HG02763 (cell line): ENCODE measurements at regions not wholly inside any gene's neighbourhood (a gene's known extent, or its start where the extent isn't known, plus 50 kb on each side); places are given as distances from the start of the nearest gene placed in this dataset.
"Not testable (repeated sequence)": the region's sequence is repeated elsewhere in the genome, so short reads cannot be mapped to it uniquely, and the experiment has no call there.

Experiments used
- ATAC-seq: cut with Tn5 transposase; IDR thresholded peaks from one replicate; pipeline ENCODE4 v1.9.1; 2021; ENCODE audit warnings: mild to moderate bottlenecking, moderate library complexity; ENCODE audit not compliant: unreplicated experiment

DNA sequence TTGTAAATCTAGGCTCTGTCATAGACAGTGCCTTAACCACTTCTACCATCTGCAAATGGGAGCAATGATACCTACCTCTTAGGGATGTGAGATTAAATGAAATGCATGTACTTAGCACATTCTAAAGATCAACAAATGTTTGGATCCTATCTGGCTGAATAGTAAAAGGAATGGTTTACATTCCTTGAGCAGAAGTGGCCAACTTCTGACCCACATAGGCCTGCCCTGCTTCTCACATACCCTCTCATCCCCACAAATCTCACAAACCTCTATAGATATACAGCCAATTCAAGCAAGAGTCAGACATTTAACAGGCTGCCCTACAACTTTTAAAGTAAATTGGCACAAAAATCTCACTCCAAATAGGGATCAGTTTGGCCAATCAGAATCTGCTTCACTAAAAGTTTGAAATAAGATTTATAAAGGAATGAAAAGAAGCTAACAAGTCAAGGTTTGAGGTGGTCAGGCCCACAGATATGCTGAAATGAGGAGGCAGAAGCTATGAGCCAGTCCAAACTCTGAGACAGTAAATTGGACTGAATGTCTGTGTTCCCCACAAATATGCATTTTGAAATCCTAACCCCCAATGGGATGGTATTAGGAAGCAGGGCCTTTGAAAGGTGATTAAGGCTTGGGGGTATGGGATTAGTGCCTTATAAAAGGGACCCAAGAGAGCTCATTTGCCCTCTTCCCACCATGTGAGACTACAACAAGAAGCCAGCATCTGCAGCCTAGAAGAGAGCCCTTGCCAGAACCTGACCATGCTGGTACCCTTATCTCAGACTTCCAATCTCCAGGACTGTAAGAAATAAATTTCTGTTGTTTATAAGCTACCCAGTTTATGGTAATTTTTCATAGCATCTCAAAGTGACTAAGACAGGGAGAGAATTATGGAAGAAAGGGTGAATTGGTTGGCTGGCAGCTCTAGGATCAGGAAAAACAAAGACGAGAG lies 227.8 kb upstream of the RBMS1 start:
- no peak for ATAC-seq

DNA sequence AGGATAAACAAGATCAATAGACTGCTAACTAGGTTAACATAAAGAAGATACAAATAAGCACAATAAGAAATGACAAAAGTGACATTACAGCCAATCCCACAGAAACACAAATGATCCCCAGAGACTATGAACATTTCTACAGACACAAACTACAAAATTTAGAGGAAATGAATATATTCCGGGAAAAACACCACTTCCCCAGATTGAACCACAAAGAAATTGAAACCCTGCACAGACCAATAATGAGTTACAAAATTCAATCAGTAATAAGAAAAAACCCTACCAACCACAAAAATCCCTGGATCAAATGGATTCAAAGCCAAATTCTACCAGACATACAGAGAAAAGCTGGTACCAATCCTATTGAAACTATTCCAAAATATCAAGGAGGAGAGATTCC lies 232.4 kb upstream of the RBMS1 start:
- no peak for ATAC-seq

DNA sequence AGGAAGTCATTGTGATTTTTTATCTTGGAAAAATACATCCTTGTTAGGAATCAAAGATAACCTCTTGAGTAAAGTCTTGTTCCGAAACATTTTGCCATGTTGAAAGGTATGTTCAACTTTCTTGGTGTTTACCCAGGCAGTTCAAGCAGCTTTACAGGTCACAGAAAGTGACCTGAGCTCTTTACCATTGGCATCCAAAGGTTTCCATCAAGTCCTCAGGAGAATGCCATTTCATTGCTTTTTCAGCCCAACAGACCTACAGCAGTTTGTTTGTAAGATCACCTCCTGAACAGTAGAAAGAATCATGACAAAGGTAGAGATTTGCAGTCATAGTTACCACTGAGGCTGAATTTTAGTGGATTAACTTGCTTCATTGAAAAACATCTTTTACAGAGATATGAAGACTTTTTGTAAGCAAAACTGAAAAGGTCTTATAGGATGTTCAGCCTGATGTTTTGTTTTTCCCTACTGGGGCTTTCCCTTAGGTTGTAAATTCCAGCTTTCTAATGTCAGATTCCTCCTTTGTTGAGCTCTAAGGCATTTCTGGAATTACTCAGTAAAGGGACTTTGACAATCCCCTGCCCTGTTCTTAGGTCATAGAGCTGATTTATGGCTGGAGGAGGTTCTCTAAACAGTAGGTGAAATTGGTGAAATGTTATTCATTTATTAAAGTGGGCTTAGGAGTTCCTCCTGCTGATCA lies 236.8 kb upstream of the RBMS1 start:
- ATAC-seq, result no peak

DNA sequence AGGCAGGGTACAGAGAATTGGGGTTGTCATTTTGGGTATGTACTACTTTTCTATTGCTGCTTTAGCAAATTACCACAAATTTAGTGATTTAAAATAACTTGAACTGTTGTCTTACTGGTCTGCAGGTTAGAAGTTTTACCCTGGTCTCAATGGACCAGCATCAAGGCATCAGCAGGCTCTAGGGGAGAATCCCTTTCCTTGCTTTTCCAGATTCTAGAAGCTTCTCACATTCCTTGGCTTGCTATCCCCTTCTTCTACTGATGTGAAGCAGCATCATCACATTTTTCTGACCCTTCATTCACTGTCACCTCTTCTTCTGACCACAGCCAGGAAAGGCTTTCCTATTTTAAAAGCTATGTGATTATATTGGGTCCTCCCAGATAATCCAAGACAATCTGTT lies 237.8 kb upstream of the RBMS1 start:
- no peak for ATAC-seq

DNA sequence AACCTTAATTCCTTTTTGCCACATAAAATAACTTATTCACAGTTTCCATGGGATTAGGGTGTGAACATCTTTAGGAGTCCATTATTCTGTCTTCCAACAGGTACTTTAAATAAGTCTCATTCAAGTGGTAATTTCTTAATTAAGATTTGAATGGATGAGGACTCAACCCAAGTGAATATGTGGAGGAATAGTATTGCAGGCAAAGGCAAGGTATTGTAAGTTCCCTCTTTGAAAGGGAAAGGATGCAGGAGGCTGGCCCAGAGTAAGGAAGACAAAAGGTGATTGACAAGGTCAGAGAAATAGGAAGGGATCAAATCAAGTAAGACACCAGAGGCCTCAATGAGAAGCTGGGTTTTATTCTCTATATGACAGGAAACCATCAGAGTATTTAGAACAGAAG lies 238.2 kb upstream of the RBMS1 start:
- no peak for ATAC-seq

DNA sequence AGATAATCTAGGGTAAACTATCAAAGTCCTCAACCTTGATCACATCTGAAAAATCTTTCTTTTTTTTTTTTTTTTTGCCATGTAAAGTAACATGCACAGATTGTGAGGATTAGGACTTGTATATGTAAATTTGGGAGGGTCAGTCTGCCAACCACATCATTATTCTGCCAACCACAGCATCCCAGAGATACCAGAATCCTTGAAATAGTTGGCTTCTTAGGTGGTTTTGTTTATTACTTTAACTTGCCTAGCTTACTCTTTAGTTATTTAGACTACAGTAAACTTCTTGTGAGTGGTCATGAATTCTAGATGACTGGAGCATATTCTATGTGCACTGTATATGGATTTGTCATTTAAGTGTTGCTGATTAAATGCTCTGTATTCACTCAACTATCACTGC lies 242.1 kb upstream of the RBMS1 start:
- ATAC-seq, result no peak

DNA sequence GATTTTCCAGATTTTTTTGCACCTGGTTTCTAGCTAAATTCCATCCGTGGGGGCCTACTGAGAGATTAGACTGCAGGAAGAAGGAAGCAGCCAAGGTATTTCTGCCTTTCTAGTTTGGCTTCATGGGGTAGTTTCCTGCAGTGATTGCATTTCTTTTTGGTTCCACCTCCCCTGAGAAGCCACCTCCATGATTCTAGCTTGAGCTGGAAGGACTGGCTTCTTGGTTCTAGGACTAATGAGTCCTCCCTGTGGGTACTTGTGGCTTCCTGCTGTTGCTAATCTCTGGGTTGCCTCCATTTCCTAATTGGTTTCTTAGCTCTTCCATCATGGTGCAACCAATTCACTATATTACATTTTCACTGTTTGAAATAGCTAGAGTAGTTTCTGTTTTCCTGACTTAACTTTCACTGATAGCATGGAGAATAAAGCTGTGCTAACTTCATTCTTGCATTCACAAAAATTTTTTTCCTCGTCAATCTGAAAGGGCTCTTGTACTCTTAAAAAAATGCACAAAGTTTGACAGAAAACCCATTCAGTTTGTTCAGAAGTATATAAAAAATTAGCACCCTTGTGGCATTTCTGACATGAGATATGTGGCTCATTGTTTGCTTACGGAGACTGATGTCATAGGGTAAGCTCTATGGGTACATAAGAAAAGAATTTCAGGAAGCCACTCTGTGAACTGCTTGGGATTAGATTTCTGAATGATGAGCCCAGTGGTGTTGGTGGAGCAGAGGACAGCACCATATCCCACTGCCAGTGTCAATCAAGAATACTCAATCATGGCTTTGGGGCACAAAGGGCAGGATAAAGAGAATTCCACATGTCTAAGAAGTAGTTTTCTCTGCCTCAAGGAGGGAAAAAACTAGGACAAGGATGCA lies 242.8 kb upstream of the RBMS1 start:
- no peak for ATAC-seq

DNA sequence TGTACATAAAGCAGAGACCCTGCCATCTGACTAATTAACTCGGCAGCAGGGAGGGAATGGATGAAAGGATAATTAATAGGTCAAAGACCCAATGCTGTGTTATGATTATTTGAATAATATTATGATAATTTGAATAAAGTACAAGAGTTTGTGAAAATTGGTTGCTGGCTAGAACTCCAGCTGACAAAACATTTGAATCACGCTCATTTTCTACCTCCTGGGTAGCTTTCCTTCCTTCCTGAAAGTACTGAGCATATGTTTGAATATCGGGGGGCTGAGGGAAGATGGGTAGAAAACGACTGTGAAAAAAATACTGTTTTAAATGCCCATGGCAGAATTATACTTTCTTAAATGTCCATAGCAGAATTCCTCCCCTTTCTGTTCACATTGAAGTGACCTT lies 243.6 kb upstream of the RBMS1 start:
- no peak for ATAC-seq

DNA sequence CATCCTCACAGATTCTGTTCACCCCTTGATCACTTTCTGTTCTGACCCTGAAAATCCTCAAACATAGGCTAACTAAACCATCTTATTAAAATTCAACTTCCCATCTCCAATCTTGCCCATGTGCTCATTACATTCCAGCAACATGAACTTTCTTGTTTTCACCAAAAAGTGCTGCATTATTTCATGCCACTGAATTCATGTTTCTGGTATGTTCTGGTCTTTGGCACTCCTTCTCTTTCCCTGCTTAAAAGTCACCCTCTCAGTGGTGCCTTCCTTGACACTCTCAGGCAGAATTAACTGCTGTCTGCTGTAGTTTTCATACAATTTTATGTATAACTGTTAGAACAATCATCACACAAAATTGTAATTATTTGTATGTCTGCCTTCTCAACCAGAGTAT lies 247.7 kb upstream of the RBMS1 start:
- ATAC-seq, result no peak

DNA sequence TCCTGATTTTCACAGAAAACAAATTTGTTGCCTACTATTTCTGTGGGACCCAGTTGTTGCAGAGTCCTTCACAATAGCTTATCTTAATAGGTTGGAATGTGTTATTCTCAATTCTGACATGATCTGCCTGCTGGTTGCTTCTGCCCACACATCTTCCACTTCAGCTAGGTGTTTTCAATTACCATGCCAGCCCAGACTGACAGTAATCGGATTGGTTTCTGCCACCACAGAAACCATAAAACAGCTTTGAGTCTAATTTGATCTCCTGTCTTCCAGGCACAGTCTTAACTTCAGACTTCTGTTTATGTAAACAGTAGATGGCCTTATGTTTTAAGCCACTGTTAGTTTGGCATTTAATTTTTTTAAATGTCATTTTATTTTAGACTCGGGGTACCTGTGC lies 248.2 kb upstream of the RBMS1 start:
- no peak for ATAC-seq

DNA sequence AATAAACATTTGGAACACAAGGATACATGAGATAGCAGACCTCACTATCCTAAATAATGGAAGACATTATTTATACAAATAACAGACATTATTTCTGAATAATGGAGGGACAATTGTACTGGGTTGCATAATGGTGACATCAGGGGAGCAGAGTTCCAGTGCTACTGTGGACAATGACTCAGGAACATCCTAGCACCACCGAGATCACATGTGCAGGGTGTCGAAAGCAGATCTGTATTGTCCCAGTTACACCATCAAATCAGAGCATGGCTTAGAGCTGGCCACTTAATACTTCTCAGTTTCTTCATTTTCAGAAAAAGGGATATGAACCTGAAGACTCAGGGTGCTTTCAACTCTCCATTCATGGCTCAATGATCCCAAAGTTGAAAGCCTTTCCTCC lies 249.1 kb upstream of the RBMS1 start:
- ATAC-seq, result no peak

DNA sequence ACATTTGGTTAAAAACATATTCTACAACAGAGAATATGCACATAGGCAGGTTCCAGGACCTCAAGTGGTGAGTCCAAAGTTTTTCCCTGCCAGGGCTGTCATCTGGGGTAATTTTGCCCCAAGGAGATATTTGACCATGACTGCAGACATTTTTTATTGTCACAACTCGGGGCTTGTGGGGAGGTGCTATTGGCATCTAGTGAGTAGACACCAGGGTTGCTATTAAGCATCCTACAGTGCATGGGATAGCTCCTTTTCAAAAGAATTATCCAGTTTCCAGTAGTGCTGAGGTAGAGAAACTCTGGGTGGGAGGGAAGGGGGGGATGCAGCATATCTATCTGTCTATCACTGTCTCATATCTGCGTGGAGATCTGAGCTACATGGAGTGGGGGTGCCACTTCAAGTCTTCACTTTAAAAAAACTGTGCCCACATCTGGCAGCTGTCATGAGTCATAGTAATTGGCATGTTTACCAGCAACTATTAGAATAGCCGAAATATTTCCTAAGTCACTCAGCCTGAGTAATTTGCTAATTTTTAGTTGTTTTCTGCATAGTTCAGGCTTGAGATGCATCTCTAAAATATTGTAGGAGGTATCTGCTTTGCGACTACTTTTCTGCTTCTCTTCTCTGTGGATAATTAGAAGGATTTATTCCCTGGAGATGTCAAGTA lies 254.0 kb upstream of the RBMS1 start:
- ATAC-seq, result no peak

DNA sequence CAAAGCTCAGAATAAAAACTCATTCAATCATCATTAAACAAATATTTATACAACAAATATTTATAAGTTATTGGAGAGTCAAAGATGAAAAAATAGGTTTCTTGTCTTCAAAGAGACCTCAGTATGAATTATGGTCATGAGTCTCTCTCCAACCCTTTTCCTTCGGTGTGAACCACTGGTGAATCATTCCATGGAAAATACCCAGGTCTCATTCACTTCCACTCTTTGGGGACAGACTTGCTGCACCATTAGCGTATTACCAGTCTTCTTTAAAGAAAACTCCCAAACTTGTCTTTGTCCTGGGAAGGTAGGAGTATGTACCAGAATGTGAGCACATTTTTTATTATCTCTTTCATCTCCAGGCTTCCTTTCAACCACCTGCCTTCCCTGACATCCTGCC lies 257.4 kb upstream of the RBMS1 start:
- ATAC-seq, result no peak

DNA sequence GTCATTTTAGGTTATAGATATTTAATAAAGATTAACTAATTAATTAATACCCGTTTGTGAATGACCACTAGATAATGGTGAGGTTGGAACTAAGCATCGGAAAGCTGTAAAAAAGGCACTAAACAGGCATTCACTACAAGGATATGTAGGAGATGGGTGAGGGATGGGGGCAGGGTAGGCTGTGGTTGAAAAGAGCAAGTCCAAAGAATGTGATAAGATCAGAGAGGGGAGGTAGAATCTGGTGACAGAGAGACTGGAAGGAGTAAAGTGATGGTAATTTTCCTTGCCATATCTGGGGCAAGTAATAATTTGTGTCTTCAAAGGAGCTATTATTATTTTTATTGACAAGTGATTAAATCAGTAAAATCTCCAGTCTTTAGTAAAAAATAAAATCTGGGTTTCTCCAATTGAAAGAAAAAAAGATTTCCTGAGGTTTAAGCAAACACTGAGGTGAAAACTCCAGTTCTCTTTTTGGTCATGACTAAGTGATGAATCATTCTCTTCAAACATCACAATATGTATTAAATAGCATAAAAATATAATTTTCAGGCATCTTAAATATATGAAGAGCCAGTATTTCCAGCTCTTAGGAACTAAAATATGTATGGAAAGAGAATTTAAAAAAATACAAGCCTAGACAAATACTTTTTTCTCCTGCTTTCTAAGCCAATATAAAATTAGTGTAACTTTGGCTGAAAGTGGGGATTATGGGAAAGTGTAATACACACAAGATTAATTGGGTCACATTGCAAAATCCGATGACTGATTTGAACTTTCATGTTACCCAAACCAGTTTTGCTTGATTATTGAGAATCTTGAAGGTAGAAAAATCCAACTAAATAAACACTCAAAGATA lies 259.1 kb upstream of the RBMS1 start:
- ATAC-seq, result no peak

DNA sequence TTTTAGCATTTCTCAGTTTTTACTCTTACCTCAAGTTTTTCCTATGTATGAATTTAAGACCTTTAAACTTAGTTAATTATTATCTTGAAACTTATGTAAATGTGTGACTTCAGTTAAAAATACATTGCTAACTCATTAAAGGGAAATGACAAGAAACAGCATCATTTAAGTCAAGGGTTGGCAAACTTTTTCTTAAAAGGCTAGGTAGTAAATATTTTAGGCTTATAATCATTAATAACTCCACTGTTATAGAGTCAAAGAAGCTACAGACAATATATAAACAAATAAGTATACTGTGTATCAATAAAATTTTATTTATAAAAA lies 259.7 kb upstream of the RBMS1 start:
- no peak for ATAC-seq

DNA sequence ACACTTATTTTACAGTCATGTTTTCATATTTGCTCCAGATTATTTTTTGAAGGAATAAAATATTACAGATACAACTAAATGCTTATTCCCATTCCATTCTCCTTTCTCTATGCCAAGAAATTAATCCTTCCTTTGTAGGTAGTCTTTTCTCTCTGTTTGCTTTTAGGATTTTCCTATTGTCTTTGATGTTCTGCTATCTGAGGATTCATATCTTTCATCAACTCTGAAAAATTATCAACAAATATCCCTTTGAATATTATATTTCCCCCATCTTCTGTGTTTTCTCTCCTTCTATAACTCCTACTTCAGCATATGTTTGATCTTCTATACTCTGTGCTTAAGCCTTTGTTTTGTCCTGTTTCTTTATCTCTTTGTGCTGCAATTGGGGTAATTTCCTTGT lies 260.4 kb upstream of the RBMS1 start:
- ATAC-seq, result no peak

DNA sequence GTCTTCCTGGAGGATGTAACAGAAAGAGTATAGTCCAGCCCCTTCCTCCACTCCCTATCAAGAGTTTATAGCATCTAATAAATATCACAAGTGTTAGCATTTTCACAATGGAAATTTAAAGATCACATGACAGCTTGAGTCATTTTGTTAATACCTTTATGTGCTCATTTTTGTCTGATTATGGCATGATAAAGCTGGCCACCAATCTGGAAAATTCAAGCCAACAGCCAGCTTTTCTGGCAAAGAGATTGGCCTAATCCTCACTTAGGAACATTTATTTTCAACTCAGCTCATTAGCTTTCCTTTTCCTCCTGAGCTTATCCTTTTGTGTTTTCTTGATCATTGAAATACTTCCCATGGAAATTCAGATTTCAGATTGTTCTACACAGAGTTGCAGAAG lies 262.9 kb upstream of the RBMS1 start:
- ATAC-seq, result no peak

DNA sequence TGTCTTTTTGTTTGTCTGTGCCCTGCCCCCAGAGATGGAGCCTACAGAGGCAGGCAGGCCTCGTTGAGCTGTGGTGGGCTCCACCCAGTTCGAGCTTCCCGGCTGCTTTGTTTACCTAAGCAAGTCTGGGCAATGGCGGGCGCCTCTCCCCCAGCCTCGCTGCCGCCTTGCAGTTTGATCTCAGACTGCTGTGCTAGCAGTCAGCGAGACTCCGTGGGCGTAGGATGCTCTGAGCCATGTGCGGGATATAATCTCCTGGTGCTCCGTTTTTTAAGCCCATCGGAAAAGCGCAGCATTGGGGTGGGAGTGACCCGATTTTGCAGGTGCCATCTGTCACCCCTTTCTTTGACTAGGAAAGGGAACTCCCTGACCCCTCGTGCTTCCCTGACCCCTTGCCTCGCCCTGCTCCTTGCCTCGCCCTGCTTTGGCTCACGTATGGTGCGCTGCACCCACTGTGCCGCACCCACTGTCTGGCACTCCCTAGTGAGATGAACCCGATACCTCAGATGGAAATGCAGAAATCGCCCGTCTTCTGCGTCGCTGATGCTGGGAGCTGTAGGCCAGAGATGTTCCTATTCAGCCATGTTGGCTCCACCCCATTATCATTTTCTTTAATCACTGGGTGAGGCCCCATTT lies 269.0 kb upstream of the RBMS1 start:
- not testable (repeated sequence) for ATAC-seq

DNA sequence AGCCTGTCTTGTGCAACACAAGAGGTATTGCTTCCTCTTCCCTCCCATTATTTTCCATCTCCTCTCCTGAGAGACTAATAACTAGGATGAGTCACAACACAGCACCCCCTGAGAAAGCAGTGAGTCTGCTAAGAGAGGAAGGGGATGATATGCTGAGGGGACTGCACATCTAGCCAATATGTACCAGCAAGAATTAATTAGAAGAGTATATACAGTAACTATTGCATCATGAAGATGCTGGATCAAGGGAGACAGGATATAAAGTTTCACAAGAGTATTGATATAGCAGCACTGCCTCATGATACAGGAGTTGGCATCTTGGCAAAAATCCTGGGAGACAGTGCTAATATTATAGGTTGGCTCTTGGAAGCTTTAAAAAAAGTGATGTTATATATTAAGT lies 289.9 kb upstream of the RBMS1 start:
- no peak for ATAC-seq

DNA sequence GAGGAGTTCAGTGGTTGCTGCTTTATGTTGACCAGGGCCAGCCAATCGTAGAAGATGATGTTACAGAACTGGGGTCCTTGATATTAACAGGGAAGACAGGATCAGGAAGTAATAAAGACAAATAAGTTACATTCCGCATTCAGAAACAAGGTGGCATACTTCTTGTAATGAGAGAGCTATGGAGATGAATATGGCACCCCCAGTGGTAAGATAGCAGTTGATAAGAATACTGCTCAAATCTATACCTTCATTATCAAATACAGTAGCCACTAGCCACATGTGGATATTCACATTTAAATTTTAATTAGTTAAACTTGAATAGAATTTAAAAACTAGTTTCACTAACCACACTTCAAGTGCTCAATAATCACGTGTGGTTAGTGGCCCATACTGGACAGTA lies 290.4 kb upstream of the RBMS1 start:
- no peak for ATAC-seq
